Hepatocyte (in vitro differentiated cells): ENCODE measurements at regions not wholly inside any gene's neighbourhood (a gene's known extent, or its start where the extent isn't known, plus 50 kb on each side); places are given as distances from the start of the nearest gene placed in this dataset.

Source experiments
- CTCF ChIP-seq: fragments of 200-600 bp; sonication (generic); IDR thresholded peaks from 2 replicates; pipeline ENCODE4 v1.5.1; 2016; ENCODE audit warnings: antibody characterized with exemption, mild to moderate bottlenecking; ENCODE audit not compliant: poor library complexity
- EZH2 ChIP-seq: fragments of 200-600 bp; sonication (generic); IDR thresholded peaks from 2 replicates; pipeline ENCODE4 v1.6.1; 2016; ENCODE audit warnings: antibody characterized with exemption, mild to moderate bottlenecking, borderline replicate concordance
- EZH2phosphoT487 ChIP-seq: fragments of 200-600 bp; sonication (generic); IDR thresholded peaks from one replicate; pipeline ENCODE4 v1.6.1; 2018; ENCODE audit warnings: antibody characterized with exemption, mild to moderate bottlenecking, low read depth, moderate library complexity; ENCODE audit not compliant: unreplicated experiment, severe bottlenecking

- no peak for TF ChIP-seq CTCF
- no peak for TF ChIP-seq EZH2
- no peak for TF ChIP-seq EZH2phosphoT487
Measured at GRCh38 chr4:67371615-67372014, 173.7 kb downstream of the CENPC start.
